Endothelial cell of umbilical vein (primary cell): ENCODE measurements at regions not wholly inside any gene's neighbourhood (a gene's known extent, or its start where the extent isn't known, plus 50 kb on each side); places are given as distances from the start of the nearest gene placed in this dataset.

Experiments used
- BruUV-seq: library from RNA; stranded (reverse); fragments of 400-500 nt; replicated peaks from 2 replicates; lab custom pipeline; 2021; lab: Mats Ljungman, UMichigan
- CTCF ChIA-PET: fragments of 300-600, 350-600 bp; sonication (Branson Sonifier 250); formaldehyde crosslinking; loops from one replicate; lab custom pipeline; 2021; ENCODE audit warnings: antibody characterized with exemption, inconsistent platforms; lab: Charles Lee
- POLR2A ChIA-PET: fragments of 300-600, 350-600 bp; sonication (Branson Sonifier 250); formaldehyde crosslinking; loops from one replicate; lab custom pipeline; 2021; ENCODE audit warnings: antibody characterized with exemption, inconsistent platforms; lab: Charles Lee
- DNase-seq: peaks from one replicate; pipeline ENCODE4 v3.0.0-alpha.2; 2011; ENCODE audit warnings: low read depth, low spot score
- FAIRE-seq: peaks from 2 replicates; lab custom pipeline; 2011; peaks lifted over from hg19 to GRCh38; lab: Jason Lieb, UNC
- H2AFZ ChIP-seq: 2 replicates; pipeline ENCODE4 v1.6.0; 2012; ENCODE audit warnings: low read depth, low read length, control low read depth, inconsistent platforms
- H3K27ac ChIP-seq: 2 replicates; pipeline ENCODE4 v1.5.1; 2011; ENCODE audit warnings: low read depth, mild to moderate bottlenecking, control low read depth, low read length, moderate library complexity; ENCODE audit not compliant: insufficient read depth
- H3K27me3 ChIP-seq, 2 experiments: 2 replicates each; pipeline versions ENCODE4 v1.6.0 to v1.6.1; 2011; ENCODE audit warnings: low read length in 2 of 2, mixed read lengths in 1 of 2; ENCODE audit not compliant: control insufficient read depth in 2 of 2, insufficient read depth in 2 of 2
- H3K36me3 ChIP-seq, 2 experiments: 2 replicates in 1 of 2; 3 replicates in 1 of 2; pipeline ENCODE4 v1.5.1; 2011; ENCODE audit warnings: low read length in 2 of 2, mild to moderate bottlenecking in 1 of 2, moderate library complexity in 1 of 2; ENCODE audit not compliant: control insufficient read depth in 2 of 2, insufficient read depth in 2 of 2; ENCODE audit errors: extremely low read depth in 1 of 2
- H3K4me1 ChIP-seq: 3 replicates; pipeline ENCODE4 v1.5.1; 2011; ENCODE audit warnings: mild to moderate bottlenecking, low read length; ENCODE audit not compliant: control insufficient read depth, insufficient read depth; ENCODE audit errors: extremely low read depth
- H3K4me2 ChIP-seq: 2 replicates; pipeline ENCODE4 v1.6.1; 2011; ENCODE audit warnings: low read length, control low read depth, mixed read lengths; ENCODE audit not compliant: insufficient read depth
- H3K4me3 ChIP-seq, 3 experiments: fragments of 200-600 bp in 1 of 3; sonication (generic), shearing (Covaris generic) in 1 of 3; replicated peaks in 1 of 3; 2 replicates each; pipeline ENCODE4 v1.5.1; 2011 to 2016; ENCODE audit warnings: control low read depth in 3 of 3, low read length in 3 of 3, mild to moderate bottlenecking in 2 of 3, inconsistent platforms in 1 of 3, low read depth in 1 of 3, moderate library complexity in 1 of 3; ENCODE audit not compliant: insufficient read depth in 1 of 3
- H3K79me2 ChIP-seq: 2 replicates; pipeline ENCODE4 v1.6.0; 2012; ENCODE audit warnings: low read length, inconsistent platforms; ENCODE audit not compliant: control insufficient read depth, insufficient read depth
- H3K9ac ChIP-seq: replicated peaks from 2 replicates; pipeline ENCODE3; 2011; ENCODE audit warnings: low read length, control low read depth; ENCODE audit not compliant: insufficient read depth; ENCODE audit errors: extremely low read depth
- H3K9me1 ChIP-seq: replicated peaks from 3 replicates; pipeline ENCODE4 v1.6.0; 2011; ENCODE audit warnings: mild to moderate bottlenecking, low read length; ENCODE audit not compliant: control insufficient read depth, insufficient read depth; ENCODE audit errors: extremely low read depth
- H3K9me3 ChIP-seq: replicated peaks from 2 replicates; pipeline ENCODE4 v1.5.1; 2012; ENCODE audit warnings: low read length, inconsistent platforms; ENCODE audit not compliant: control insufficient read depth, insufficient read depth
- H4K20me1 ChIP-seq: replicated peaks from 2 replicates; pipeline ENCODE3; 2011; ENCODE audit warnings: mild to moderate bottlenecking, low read length; ENCODE audit not compliant: control insufficient read depth, insufficient read depth; ENCODE audit errors: extremely low read depth
- CTCF ChIP-seq, 2 donors: IDR thresholded peaks; 1 replicate in 1 of 2; 2 replicates in 1 of 2; pipeline ENCODE4 v1.5.1; 2011; ENCODE audit warnings: low read length in 2 of 2, mild to moderate bottlenecking in 2 of 2, moderate library complexity in 2 of 2, control low read depth in 1 of 2, inconsistent platforms in 1 of 2, low read depth in 1 of 2; ENCODE audit not compliant: insufficient read depth in 1 of 2; ENCODE audit errors: extremely low read depth in 1 of 2
- EZH2 ChIP-seq: IDR thresholded peaks from 2 replicates; pipeline ENCODE4 v1.6.1; 2012; ENCODE audit warnings: borderline replicate concordance, low read depth, mild to moderate bottlenecking, moderate library complexity, low read length, inconsistent platforms; ENCODE audit not compliant: severe bottlenecking
- FOS ChIP-seq: IDR thresholded peaks from 2 replicates; pipeline ENCODE4 v1.6.1; 2011; ENCODE audit warnings: mild to moderate bottlenecking, low read length, moderate library complexity, borderline replicate concordance; ENCODE audit not compliant: insufficient read depth
- GATA2 ChIP-seq: IDR thresholded peaks from 2 replicates; pipeline ENCODE4 v1.7.0; 2011; ENCODE audit warnings: low read depth, mild to moderate bottlenecking, moderate library complexity, mixed read lengths, low read length; ENCODE audit not compliant: insufficient read length, insufficient read depth
- JUN ChIP-seq: IDR thresholded peaks from 2 replicates; pipeline ENCODE4 v1.6.1; 2011; ENCODE audit warnings: borderline replicate concordance, low read depth; ENCODE audit not compliant: insufficient read length, insufficient read depth
- MAX ChIP-seq: IDR thresholded peaks from 2 replicates; pipeline ENCODE4 v1.6.1; 2011; ENCODE audit not compliant: insufficient read depth, insufficient read length
- MYC ChIP-seq: IDR thresholded peaks from one replicate; pipeline ENCODE4 v1.6.1; 2011; ENCODE audit warnings: mild to moderate bottlenecking, low read depth, low read length
- POLR2A ChIP-seq: IDR thresholded peaks from 2 replicates; pipeline ENCODE4 v1.6.1; 2012; ENCODE audit warnings: low read depth, mild to moderate bottlenecking, control low read depth, low read length
- POLR2AphosphoS5 ChIP-seq: IDR thresholded peaks from 2 replicates; pipeline ENCODE4 v1.6.1; 2012; ENCODE audit warnings: low read depth, mild to moderate bottlenecking, control low read depth, low read length, moderate library complexity; ENCODE audit not compliant: insufficient read depth
- dilution Hi-C: fragments of 300-500 bp; cut with MboI; formaldehyde crosslinking; loops from one replicate; pipeline ENCODE4 v1.15.0; 2019; ENCODE audit warnings: low sequenced_read_pairs; ENCODE audit not compliant: extremely low pct_ligation_motif_present
- intact Hi-C: fragments of 100-400 bp; cut with micrococcal nuclease; formaldehyde crosslinking; loops from one replicate; pipeline ENCODE4 v1.10.0; 2022

- H3K9me3 ChIP-seq, result no peaks in the 10 kb centered on the region
- H4K20me1 ChIP-seq, result no peaks in the 10 kb centered on the region
- intact Hi-C loops (no loop called here), dilution Hi-C loops (no loop called here)
- H3K27ac ChIP-seq, result no peak overlapping the region
- H3K4me3 ChIP-seq, result no peak overlapping the region
- H2AFZ ChIP-seq, result no peak overlapping the region
- H3K9ac ChIP-seq, result no peak overlapping the region
- no peaks in the 10 kb centered on the region for H3K9me1 ChIP-seq
- no peak for FAIRE-seq
- no peaks in the 10 kb centered on the region for H3K79me2 ChIP-seq
- BruUV-seq, result no TSS peak
- POLR2A ChIA-PET, result no interaction called here
- no peak overlapping the region for H3K4me2 ChIP-seq
- H3K4me1 ChIP-seq, result no peaks in the 10 kb centered on the region
- no peak for DNase-seq
- CTCF ChIA-PET, result no interaction called here
- no peaks in the 10 kb centered on the region for H3K27me3 ChIP-seq
- H3K36me3 ChIP-seq, result no peaks in the 10 kb centered on the region
- TF ChIP-seq POLR2A, result no peak
- no peak for TF ChIP-seq FOS
- TF ChIP-seq JUN, result no peak
- no peak for TF ChIP-seq MYC
Measured at GRCh38 chr1:29800522-29800956, 564.2 kb downstream of the PTPRU start.

GRCh38 chr1:29800120-29800519 is 563.8 kb downstream of the PTPRU start:
- dilution Hi-C loops, result no loop called here

More at GRCh38 chr1:29800120-29800519, 563.8 kb downstream of the PTPRU start:
- no peak overlapping the region for H3K9ac ChIP-seq
- ChIA-PET CTCF (no interaction called here), POLR2A (no interaction called here)
- H3K27me3 ChIP-seq, result no peaks in the 10 kb centered on the region
- intact Hi-C loops, result no loop called here
- H3K27ac ChIP-seq, result no peak overlapping the region
- TF ChIP-seq POLR2A, result no peak
- TF ChIP-seq GATA2, result no peak
- no peak for TF ChIP-seq MYC
- TF ChIP-seq JUN, result no peak
- no peak for TF ChIP-seq FOS
- TF ChIP-seq CTCF (IDR thresholded peaks at IDR 0.05; ENCODE audit: extremely low read depth in 1 of 2, insufficient read depth in 1 of 2, low read depth in 1 of 2, low read length in 2 of 2), result no peak
- TF ChIP-seq MAX, result no peak
- no peak for TF ChIP-seq EZH2
- TF ChIP-seq POLR2AphosphoS5, result no peak
- no peaks in the 10 kb centered on the region for H3K9me1 ChIP-seq
- FAIRE-seq (no peak), DNase-seq (no peak)
- H3K4me3 ChIP-seq, result no peak overlapping the region
- no peaks in the 10 kb centered on the region for H3K79me2 ChIP-seq
- H3K9me3 ChIP-seq, result no peaks in the 10 kb centered on the region
- no TSS peak for BruUV-seq
- H3K36me3 ChIP-seq, result no peaks in the 10 kb centered on the region
- no peak overlapping the region for H3K4me2 ChIP-seq
- H4K20me1 ChIP-seq, result no peaks in the 10 kb centered on the region
- no peak overlapping the region for H2AFZ ChIP-seq
- H3K4me1 ChIP-seq, result no peaks in the 10 kb centered on the region
